Central memory CD8-positive, alpha-beta T cell (primary cell): ENCODE measurements at regions not wholly inside any gene's neighbourhood (a gene's known extent, or its start where the extent isn't known, plus 50 kb on each side); places are given as distances from the start of the nearest gene placed in this dataset.

Experiments used
- ATAC-seq: fragments of 150-1000 bp; cut with Tn5 transposase; replicated peaks from 2 replicates; pipeline ENCODE4 v1.10.0; 2022; ENCODE audit warnings: mild to moderate bottlenecking, moderate FRiP score, moderate number of reproducible peaks; ENCODE audit not compliant: poor library complexity, severe bottlenecking; ENCODE audit errors: extremely low read depth
- DNase-seq, 2 donors: peaks; one replicate each; pipeline ENCODE4 v3.0.0; 2021; ENCODE audit warnings: low spot score in 2 of 2
- H3K27ac Mint-ChIP-seq: one replicate; pipeline ENCODE4 v1.8.0; 2022; ENCODE audit warnings: low read depth, mild to moderate bottlenecking, moderate library complexity, mixed read lengths
- H3K27me3 Mint-ChIP-seq: one replicate; pipeline ENCODE4 v1.8.0; 2022; ENCODE audit warnings: mixed read lengths
- H3K36me3 Mint-ChIP-seq: one replicate; pipeline ENCODE4 v1.8.0; 2022; ENCODE audit warnings: mild to moderate bottlenecking, moderate library complexity, mixed read lengths; ENCODE audit not compliant: insufficient read depth
- H3K4me1 Mint-ChIP-seq: one replicate; pipeline ENCODE4 v1.8.0; 2022; ENCODE audit warnings: mixed read lengths
- H3K4me3 Mint-ChIP-seq: one replicate; pipeline ENCODE4 v1.8.0; 2022; ENCODE audit warnings: mild to moderate bottlenecking, moderate library complexity, mixed read lengths
- H3K9me3 Mint-ChIP-seq: one replicate; pipeline ENCODE4 v1.8.0; 2022; ENCODE audit warnings: mixed read lengths

- H3K36me3 Mint-ChIP-seq, result no peaks in the 10 kb centered on the region
- no peak overlapping the region for H3K4me3 Mint-ChIP-seq
- DNase-seq (no peak), ATAC-seq (no peak)
- no peaks in the 10 kb centered on the region for H3K27me3 Mint-ChIP-seq
- peaks cover 11% of the 10 kb centered on the region for H3K9me3 Mint-ChIP-seq
- H3K27ac Mint-ChIP-seq, result no peak overlapping the region
- no peaks in the 10 kb centered on the region for H3K4me1 Mint-ChIP-seq
Observed at GRCh38 chr13:58889474-58889873, 1257.9 kb downstream of the PCDH17 start.

GRCh38 chr13:58893396-58893795, 1261.9 kb downstream of the PCDH17 start:
- no peaks in the 10 kb centered on the region for H3K27me3 Mint-ChIP-seq
- H3K4me1 Mint-ChIP-seq, result no peaks in the 10 kb centered on the region
- DNase-seq, result no peak
- H3K4me3 Mint-ChIP-seq, result no peak overlapping the region
- no peaks in the 10 kb centered on the region for H3K36me3 Mint-ChIP-seq
- no peak overlapping the region for H3K27ac Mint-ChIP-seq
- no peak for ATAC-seq
- peaks cover 17% of the 10 kb centered on the region for H3K9me3 Mint-ChIP-seq

- Mint-ChIP-seq H3K9me3 (peaks cover 15% of the 10 kb centered on the region), H3K4me3 (no peak overlapping the region), H3K27ac (no peak overlapping the region), H3K27me3 (no peaks in the 10 kb centered on the region), H3K4me1 (no peaks in the 10 kb centered on the region), H3K36me3 (no peaks in the 10 kb centered on the region)
- no peak for DNase-seq
- ATAC-seq, result no peak
Observed at GRCh38 chr13:58906329-58907007, 1257.3 kb downstream of the DIAPH3 start.

- DNase-seq (no peak), ATAC-seq (no peak)
- no peaks in the 10 kb centered on the region for H3K36me3 Mint-ChIP-seq
- H3K4me3 Mint-ChIP-seq, result no peak overlapping the region
- H3K4me1 Mint-ChIP-seq, result no peaks in the 10 kb centered on the region
- H3K27ac Mint-ChIP-seq, result no peak overlapping the region
- peaks cover 15% of the 10 kb centered on the region for H3K9me3 Mint-ChIP-seq
- no peaks in the 10 kb centered on the region for H3K27me3 Mint-ChIP-seq
Observed at GRCh38 chr13:58907347-58907746, 1256.4 kb downstream of the DIAPH3 start.

GRCh38 chr13:58908019-58908679, 1255.6 kb downstream of the DIAPH3 start:
- Mint-ChIP-seq H3K27me3 (no peaks in the 10 kb centered on the region), H3K36me3 (no peaks in the 10 kb centered on the region), H3K9me3 (peaks cover 7% of the 10 kb centered on the region), H3K4me3 (no peak overlapping the region), H3K27ac (no peak overlapping the region), H3K4me1 (no peaks in the 10 kb centered on the region)
- no peak for DNase-seq
- no peak for ATAC-seq

- no peak for ATAC-seq
- H3K9me3 Mint-ChIP-seq, result peaks cover 33% of the 10 kb centered on the region
- no peaks in the 10 kb centered on the region for H3K27me3 Mint-ChIP-seq
- no peaks in the 10 kb centered on the region for H3K36me3 Mint-ChIP-seq
- H3K27ac Mint-ChIP-seq, result no peak overlapping the region
- DNase-seq, result no peak
- H3K4me3 Mint-ChIP-seq, result no peak overlapping the region
- H3K4me1 Mint-ChIP-seq, result no peaks in the 10 kb centered on the region
Observed at GRCh38 chr13:58919551-58919950, 1244.2 kb downstream of the DIAPH3 start.

- Mint-ChIP-seq H3K36me3 (no peaks in the 10 kb centered on the region), H3K4me3 (no peak overlapping the region), H3K9me3 (peaks cover 27% of the 10 kb centered on the region), H3K27ac (no peak overlapping the region), H3K27me3 (no peaks in the 10 kb centered on the region), H3K4me1 (no peaks in the 10 kb centered on the region)
- ATAC-seq, result no peak
- DNase-seq, result no peak
Observed at GRCh38 chr13:58921129-58921528, 1242.6 kb downstream of the DIAPH3 start.

- no peak for ATAC-seq
Observed at GRCh38 chr13:58926858-58927257, 1236.9 kb downstream of the DIAPH3 start.

GRCh38 chr13:58933475-58933874, 1230.3 kb downstream of the DIAPH3 start:
- peaks cover 20% of the 10 kb centered on the region for H3K9me3 Mint-ChIP-seq
- no peak overlapping the region for H3K27ac Mint-ChIP-seq
- no peaks in the 10 kb centered on the region for H3K4me1 Mint-ChIP-seq
- DNase-seq (no peak), ATAC-seq (no peak)
- H3K27me3 Mint-ChIP-seq, result no peaks in the 10 kb centered on the region
- no peak overlapping the region for H3K4me3 Mint-ChIP-seq
- H3K36me3 Mint-ChIP-seq, result no peaks in the 10 kb centered on the region

More at GRCh38 chr13:58926858-58927257, 1236.9 kb downstream of the DIAPH3 start:
- Mint-ChIP-seq H3K4me3 (no peak overlapping the region), H3K27me3 (no peaks in the 10 kb centered on the region), H3K36me3 (peaks cover 2% of the 10 kb centered on the region), H3K9me3 (peaks cover 40% of the 10 kb centered on the region), H3K4me1 (no peaks in the 10 kb centered on the region), H3K27ac (no peak overlapping the region)
- DNase-seq, result no peak

- Mint-ChIP-seq H3K9me3 (peaks cover 11% of the 10 kb centered on the region), H3K27me3 (no peaks in the 10 kb centered on the region), H3K27ac (no peak overlapping the region), H3K4me3 (no peak overlapping the region), H3K4me1 (no peaks in the 10 kb centered on the region), H3K36me3 (no peaks in the 10 kb centered on the region)
- ATAC-seq, result no peak
- DNase-seq, result no peak
Observed at GRCh38 chr13:58935689-58936088, 1228.0 kb downstream of the DIAPH3 start.

GRCh38 chr13:58946274-58946673, 1217.5 kb downstream of the DIAPH3 start:
- Mint-ChIP-seq H3K4me1 (no peaks in the 10 kb centered on the region), H3K27me3 (no peaks in the 10 kb centered on the region), H3K9me3 (peaks cover 27% of the 10 kb centered on the region), H3K4me3 (no peak overlapping the region), H3K27ac (no peak overlapping the region), H3K36me3 (no peaks in the 10 kb centered on the region)
- DNase-seq (no peak), ATAC-seq (no peak)

GRCh38 chr13:58949646-58950045, 1214.1 kb downstream of the DIAPH3 start:
- Mint-ChIP-seq H3K9me3 (peaks cover 29% of the 10 kb centered on the region), H3K27ac (no peak overlapping the region), H3K27me3 (no peaks in the 10 kb centered on the region), H3K36me3 (no peaks in the 10 kb centered on the region), H3K4me3 (no peak overlapping the region), H3K4me1 (no peaks in the 10 kb centered on the region)
- no peak for ATAC-seq
- no peak for DNase-seq

GRCh38 chr13:58950911-58951310, 1212.8 kb downstream of the DIAPH3 start:
- H3K27me3 Mint-ChIP-seq, result no peaks in the 10 kb centered on the region
- ATAC-seq (no peak), DNase-seq (no peak)
- no peaks in the 10 kb centered on the region for H3K36me3 Mint-ChIP-seq
- no peak overlapping the region for H3K4me3 Mint-ChIP-seq
- no peaks in the 10 kb centered on the region for H3K4me1 Mint-ChIP-seq
- no peak overlapping the region for H3K27ac Mint-ChIP-seq
- H3K9me3 Mint-ChIP-seq, result peaks cover 24% of the 10 kb centered on the region
